ENCODE measurements at regions not wholly inside any gene's neighbourhood (a gene's known extent, or its start where the extent isn't known, plus 50 kb on each side); places are given as distances from the start of the nearest gene placed in this dataset.
"Not testable (repeated sequence)": the region's sequence is repeated elsewhere in the genome, so short reads cannot be mapped to it uniquely, and the experiment has no call there.

- TF ChIP-seq, protein P1, sequence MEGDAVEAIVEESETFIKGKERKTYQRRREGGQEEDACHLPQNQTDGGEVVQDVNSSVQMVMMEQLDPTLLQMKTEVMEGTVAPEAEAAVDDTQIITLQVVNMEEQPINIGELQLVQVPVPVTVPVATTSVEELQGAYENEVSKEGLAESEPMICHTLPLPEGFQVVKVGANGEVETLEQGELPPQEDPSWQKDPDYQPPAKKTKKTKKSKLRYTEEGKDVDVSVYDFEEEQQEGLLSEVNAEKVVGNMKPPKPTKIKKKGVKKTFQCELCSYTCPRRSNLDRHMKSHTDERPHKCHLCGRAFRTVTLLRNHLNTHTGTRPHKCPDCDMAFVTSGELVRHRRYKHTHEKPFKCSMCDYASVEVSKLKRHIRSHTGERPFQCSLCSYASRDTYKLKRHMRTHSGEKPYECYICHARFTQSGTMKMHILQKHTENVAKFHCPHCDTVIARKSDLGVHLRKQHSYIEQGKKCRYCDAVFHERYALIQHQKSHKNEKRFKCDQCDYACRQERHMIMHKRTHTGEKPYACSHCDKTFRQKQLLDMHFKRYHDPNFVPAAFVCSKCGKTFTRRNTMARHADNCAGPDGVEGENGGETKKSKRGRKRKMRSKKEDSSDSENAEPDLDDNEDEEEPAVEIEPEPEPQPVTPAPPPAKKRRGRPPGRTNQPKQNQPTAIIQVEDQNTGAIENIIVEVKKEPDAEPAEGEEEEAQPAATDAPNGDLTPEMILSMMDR (IDR thresholded peaks at IDR 0.05; ENCODE audit: unreplicated experiment), result no peak
- peaks cover 2% of the 10 kb centered on the region for H3K4me1 Mint-ChIP-seq (ENCODE audit: low read depth)
- H3K27ac Mint-ChIP-seq, result no peak overlapping the region
- no peaks in the 10 kb centered on the region for H3K9me3 Mint-ChIP-seq (ENCODE audit: low read depth)
- DNase-seq (ENCODE audit: low spot score, unreplicated experiment), result no peak
- no peaks in the 10 kb centered on the region for H3K36me3 Mint-ChIP-seq (ENCODE audit: insufficient read depth)
- H3K27me3 Mint-ChIP-seq, result no peaks in the 10 kb centered on the region
- H3K4me3 Mint-ChIP-seq (ENCODE audit: low read depth), result no peak overlapping the region
Observed at GRCh38 chr4:37749398-37749988, 63.3 kb upstream of the RELL1 start.

DNA sequence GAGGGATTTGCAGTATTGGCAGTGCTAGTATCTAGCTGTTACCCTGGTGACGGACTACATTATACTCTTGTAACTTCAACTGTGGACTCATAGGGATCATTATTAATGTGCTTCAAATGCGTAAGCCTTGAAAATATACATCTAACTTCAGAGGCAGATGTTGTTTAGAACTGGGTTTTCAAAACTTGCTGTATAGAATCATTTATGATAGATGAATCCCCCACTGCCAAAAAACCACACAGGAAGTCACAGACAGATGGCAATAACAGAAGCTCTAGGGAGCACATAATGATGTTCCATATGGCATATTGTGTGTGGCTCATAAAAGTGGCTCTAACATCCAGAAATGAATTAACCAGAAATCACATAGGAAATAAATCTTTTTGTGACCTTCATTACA, 62.3 kb upstream of the RELL1 start:
- H3K4me3 Mint-ChIP-seq (ENCODE audit: low read depth), result no peak overlapping the region
- H3K9me3 Mint-ChIP-seq (ENCODE audit: low read depth), result no peaks in the 10 kb centered on the region
- H3K27ac Mint-ChIP-seq, result no peak overlapping the region
- no peaks in the 10 kb centered on the region for H3K4me1 Mint-ChIP-seq (ENCODE audit: low read depth)
- TF ChIP-seq, protein P1 (IDR thresholded peaks at IDR 0.05; ENCODE audit: unreplicated experiment), result no peak
- H3K36me3 Mint-ChIP-seq (ENCODE audit: insufficient read depth), result no peaks in the 10 kb centered on the region
- no peaks in the 10 kb centered on the region for H3K27me3 Mint-ChIP-seq
- no peak for DNase-seq (ENCODE audit: low spot score, unreplicated experiment)

DNA sequence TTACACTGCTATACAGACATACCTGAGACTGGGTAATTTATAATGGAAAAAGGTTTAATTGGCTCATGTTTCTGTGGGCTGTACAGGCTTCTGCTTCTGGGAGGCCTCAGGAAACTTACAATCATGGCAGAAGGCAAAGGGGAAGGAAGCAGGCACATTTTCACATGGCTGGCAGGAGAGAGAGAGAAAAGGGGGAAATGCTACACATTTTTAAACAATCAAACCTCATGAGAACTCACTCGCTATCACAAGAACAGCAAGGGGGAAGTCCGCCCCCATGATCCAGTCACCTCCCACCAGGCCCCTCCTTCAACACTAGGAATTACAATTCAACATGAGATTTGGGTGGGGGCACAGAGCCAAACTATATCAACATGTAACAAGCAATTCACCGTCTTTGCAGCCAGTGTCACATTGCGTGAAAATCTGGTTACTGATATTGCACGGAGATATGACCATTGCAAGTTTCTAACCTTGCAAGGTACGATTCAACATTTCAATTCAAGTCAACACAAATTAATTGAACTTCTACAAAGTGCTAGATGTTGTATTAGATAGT, 61.7 kb upstream of the RELL1 start:
- Mint-ChIP-seq H3K9me3 (ENCODE audit: low read depth) (no peaks in the 10 kb centered on the region), H3K27me3 (no peaks in the 10 kb centered on the region), H3K4me3 (ENCODE audit: low read depth) (no peak overlapping the region), H3K4me1 (ENCODE audit: low read depth) (no peaks in the 10 kb centered on the region), H3K36me3 (ENCODE audit: insufficient read depth) (no peaks in the 10 kb centered on the region), H3K27ac (no peak overlapping the region)
- DNase-seq (ENCODE audit: low spot score, unreplicated experiment), result no peak
- TF ChIP-seq, protein P1 (IDR thresholded peaks at IDR 0.05; ENCODE audit: unreplicated experiment), result no peak

- DNase-seq (ENCODE audit: low spot score, unreplicated experiment); H3K27me3 Mint-ChIP-seq; H3K9me3 Mint-ChIP-seq (ENCODE audit: low read depth); H3K4me1 Mint-ChIP-seq (ENCODE audit: low read depth); H3K36me3 Mint-ChIP-seq (ENCODE audit: insufficient read depth); H3K4me3 Mint-ChIP-seq (ENCODE audit: low read depth); H3K27ac Mint-ChIP-seq: not testable (repeated sequence)
Observed at GRCh38 chr4:37746852-37747251, 60.7 kb upstream of the RELL1 start.

- no peak for DNase-seq (ENCODE audit: low spot score, unreplicated experiment)
- no peak overlapping the region for H3K27ac Mint-ChIP-seq
- TF ChIP-seq, protein P1 (IDR thresholded peaks at IDR 0.05; ENCODE audit: unreplicated experiment), result no peak
- no peak overlapping the region for H3K4me3 Mint-ChIP-seq (ENCODE audit: low read depth)
- no peaks in the 10 kb centered on the region for H3K27me3 Mint-ChIP-seq
- no peaks in the 10 kb centered on the region for H3K9me3 Mint-ChIP-seq (ENCODE audit: low read depth)
- H3K36me3 Mint-ChIP-seq (ENCODE audit: insufficient read depth), result no peaks in the 10 kb centered on the region
- H3K4me1 Mint-ChIP-seq (ENCODE audit: low read depth), result no peaks in the 10 kb centered on the region
Observed at GRCh38 chr4:37745946-37746345, 59.8 kb upstream of the RELL1 start.

DNA sequence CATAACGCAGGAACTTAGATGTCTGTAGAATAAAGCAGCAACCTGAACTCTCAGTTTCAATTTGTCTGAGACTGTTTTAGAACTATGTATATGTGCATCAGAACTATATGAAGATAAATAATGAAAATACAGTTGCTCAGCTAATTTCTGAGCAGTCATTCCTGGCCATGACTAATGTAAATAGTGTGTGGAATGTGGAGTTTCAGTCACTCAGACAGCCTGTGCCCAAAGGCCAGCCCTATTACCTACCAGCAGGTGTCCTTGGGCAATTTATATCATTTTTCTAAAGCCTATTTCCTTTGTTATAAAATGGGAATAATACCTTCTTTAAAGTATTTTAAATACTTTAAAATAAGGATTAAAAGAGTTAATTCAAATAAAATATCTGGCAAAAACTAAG, 56.0 kb upstream of the RELL1 start:
- H3K9me3 Mint-ChIP-seq (ENCODE audit: low read depth), result no peaks in the 10 kb centered on the region
- TF ChIP-seq, protein P1 (IDR thresholded peaks at IDR 0.05; ENCODE audit: unreplicated experiment), result peak; percentile 28
- H3K36me3 Mint-ChIP-seq (ENCODE audit: insufficient read depth), result no peaks in the 10 kb centered on the region
- no peak for DNase-seq (ENCODE audit: low spot score, unreplicated experiment)
- no peaks in the 10 kb centered on the region for H3K4me1 Mint-ChIP-seq (ENCODE audit: low read depth)
- H3K4me3 Mint-ChIP-seq (ENCODE audit: low read depth), result no peak overlapping the region
- no peak overlapping the region for H3K27ac Mint-ChIP-seq
- H3K27me3 Mint-ChIP-seq, result no peaks in the 10 kb centered on the region

All from progenitor cell of endocrine pancreas (in vitro differentiated cells).